Progenitor cell of endocrine pancreas (in vitro differentiated cells): ENCODE measurements at regions not wholly inside any gene's neighbourhood (a gene's known extent, or its start where the extent isn't known, plus 50 kb on each side); places are given as distances from the start of the nearest gene placed in this dataset.

ENCODE experiments used
- DNase-seq: peaks from one replicate; pipeline ENCODE4 v3.0.0; 2021; ENCODE audit warnings: low spot score; ENCODE audit not compliant: unreplicated experiment
- H3K27ac Mint-ChIP-seq: 2 replicates; pipeline ENCODE4 v1.8.0; 2021; ENCODE audit warnings: mild to moderate bottlenecking, moderate library complexity, mixed read lengths
- H3K27me3 Mint-ChIP-seq: 2 replicates; pipeline ENCODE4 v1.8.0; 2021; ENCODE audit warnings: mixed read lengths
- H3K36me3 Mint-ChIP-seq: 2 replicates; pipeline ENCODE4 v1.8.0; 2022; ENCODE audit warnings: mixed read lengths; ENCODE audit not compliant: insufficient read depth
- H3K4me1 Mint-ChIP-seq: 2 replicates; pipeline ENCODE4 v1.8.0; 2021; ENCODE audit warnings: low read depth, mixed read lengths
- H3K4me3 Mint-ChIP-seq: 2 replicates; pipeline ENCODE4 v1.8.0; 2021; ENCODE audit warnings: low read depth, mild to moderate bottlenecking, moderate library complexity, mixed read lengths
- H3K9me3 Mint-ChIP-seq: 2 replicates; pipeline ENCODE4 v1.8.0; 2021; ENCODE audit warnings: low read depth, mixed read lengths
- TF ChIP-seq, protein P1 (sequence below): fragments of 200-600 bp; sonication (generic); IDR thresholded peaks from one replicate; pipeline ENCODE4 v1.5.0; 2021; ENCODE audit warnings: antibody characterized with exemption, mild to moderate bottlenecking; ENCODE audit not compliant: unreplicated experiment

DNA sequence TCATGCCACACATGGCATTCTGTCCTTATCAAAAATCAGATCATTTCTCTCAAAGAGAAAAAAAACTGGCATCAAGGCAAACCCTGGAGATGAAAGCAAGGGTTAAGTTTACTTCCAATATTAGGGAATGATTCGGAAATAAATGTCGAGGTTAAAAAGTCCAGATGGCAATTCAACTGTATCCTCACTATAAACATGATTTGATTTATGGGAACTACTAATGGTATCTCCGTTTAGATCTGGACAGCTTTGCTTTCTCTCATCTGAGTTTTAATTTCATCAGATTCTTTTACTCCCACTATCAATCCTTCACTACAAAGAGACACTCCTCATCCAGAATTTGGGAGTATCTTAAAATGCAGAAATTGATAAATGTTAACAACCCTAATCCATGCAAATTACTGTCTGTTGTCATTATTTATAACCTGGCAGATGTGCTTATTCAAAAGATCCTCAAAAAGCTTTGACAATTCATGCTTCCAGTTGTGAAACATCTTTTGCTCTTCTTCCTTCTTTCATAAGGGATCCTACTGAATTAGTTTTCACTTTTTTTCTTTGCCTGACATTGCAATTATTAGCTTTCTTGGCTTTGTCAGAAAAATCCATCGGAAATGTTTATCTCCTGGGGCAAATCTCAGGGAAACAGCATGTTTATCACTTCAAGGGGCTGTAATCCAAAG lies 903.2 kb downstream of the MCTP2 start:
- no peaks in the 10 kb centered on the region for H3K36me3 Mint-ChIP-seq
- no peak overlapping the region for H3K4me3 Mint-ChIP-seq
- H3K27me3 Mint-ChIP-seq, result peaks cover 5% of the 10 kb centered on the region

DNA sequence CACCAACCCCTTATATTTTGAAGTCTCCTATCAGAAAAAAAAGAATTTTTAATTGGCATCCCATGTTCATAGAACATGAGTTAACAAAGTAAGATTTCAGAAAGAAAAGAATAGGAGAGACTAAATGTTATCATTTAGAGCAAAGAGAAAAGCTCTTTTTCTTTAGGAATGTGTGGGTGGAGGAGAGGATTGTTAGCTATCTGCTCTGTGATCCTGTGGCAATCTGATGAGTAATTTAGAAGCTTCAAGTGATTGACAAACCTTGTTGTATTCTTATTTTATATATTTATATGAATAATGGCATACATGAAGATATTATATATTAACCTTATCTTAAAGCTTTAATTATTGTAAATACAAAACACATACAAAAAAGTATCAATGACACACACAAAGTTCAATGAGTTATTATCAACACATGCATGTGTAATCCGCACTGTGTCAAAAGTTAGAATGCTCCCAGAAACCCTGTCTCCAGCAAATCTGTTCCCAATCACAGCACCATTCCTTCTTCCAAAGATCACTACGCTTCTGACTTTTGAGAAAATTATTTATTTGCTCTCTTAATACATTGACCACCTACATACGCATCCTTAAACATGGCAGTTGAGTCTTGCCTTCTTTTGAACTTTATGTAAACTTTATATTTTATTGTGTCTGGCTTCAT lies 907.4 kb downstream of the MCTP2 start:
- Mint-ChIP-seq H3K27me3 (no peaks in the 10 kb centered on the region), H3K4me1 (no peaks in the 10 kb centered on the region), H3K9me3 (peaks cover 7% of the 10 kb centered on the region), H3K27ac (no peak overlapping the region), H3K36me3 (no peaks in the 10 kb centered on the region), H3K4me3 (no peak overlapping the region)
- TF ChIP-seq, protein P1, sequence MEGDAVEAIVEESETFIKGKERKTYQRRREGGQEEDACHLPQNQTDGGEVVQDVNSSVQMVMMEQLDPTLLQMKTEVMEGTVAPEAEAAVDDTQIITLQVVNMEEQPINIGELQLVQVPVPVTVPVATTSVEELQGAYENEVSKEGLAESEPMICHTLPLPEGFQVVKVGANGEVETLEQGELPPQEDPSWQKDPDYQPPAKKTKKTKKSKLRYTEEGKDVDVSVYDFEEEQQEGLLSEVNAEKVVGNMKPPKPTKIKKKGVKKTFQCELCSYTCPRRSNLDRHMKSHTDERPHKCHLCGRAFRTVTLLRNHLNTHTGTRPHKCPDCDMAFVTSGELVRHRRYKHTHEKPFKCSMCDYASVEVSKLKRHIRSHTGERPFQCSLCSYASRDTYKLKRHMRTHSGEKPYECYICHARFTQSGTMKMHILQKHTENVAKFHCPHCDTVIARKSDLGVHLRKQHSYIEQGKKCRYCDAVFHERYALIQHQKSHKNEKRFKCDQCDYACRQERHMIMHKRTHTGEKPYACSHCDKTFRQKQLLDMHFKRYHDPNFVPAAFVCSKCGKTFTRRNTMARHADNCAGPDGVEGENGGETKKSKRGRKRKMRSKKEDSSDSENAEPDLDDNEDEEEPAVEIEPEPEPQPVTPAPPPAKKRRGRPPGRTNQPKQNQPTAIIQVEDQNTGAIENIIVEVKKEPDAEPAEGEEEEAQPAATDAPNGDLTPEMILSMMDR, result no peak
- no peak for DNase-seq

More for the DNA sequence above, 903.2 kb downstream of the MCTP2 start:
- H3K9me3 Mint-ChIP-seq, result peaks cover 7% of the 10 kb centered on the region
- no peak overlapping the region for H3K27ac Mint-ChIP-seq
- H3K4me1 Mint-ChIP-seq, result peaks cover 14% of the 10 kb centered on the region
- TF ChIP-seq, protein P1, result no peak
- no peak for DNase-seq

- no peaks in the 10 kb centered on the region for H3K27me3 Mint-ChIP-seq
Measured at GRCh38 chr15:95141486-95141885, 910.1 kb downstream of the MCTP2 start.

GRCh38 chr15:95142531-95142930 lies 911.2 kb downstream of the MCTP2 start:
- no peak for DNase-seq
- Mint-ChIP-seq H3K4me1 (no peaks in the 10 kb centered on the region), H3K9me3 (no peaks in the 10 kb centered on the region), H3K4me3 (no peak overlapping the region), H3K27me3 (no peaks in the 10 kb centered on the region), H3K36me3 (no peaks in the 10 kb centered on the region), H3K27ac (no peak overlapping the region)
- TF ChIP-seq, protein P1, result no peak

More at GRCh38 chr15:95141486-95141885, 910.1 kb downstream of the MCTP2 start:
- TF ChIP-seq, protein P1, result no peak
- H3K36me3 Mint-ChIP-seq, result no peaks in the 10 kb centered on the region
- H3K4me3 Mint-ChIP-seq, result no peak overlapping the region
- DNase-seq, result no peak
- no peak overlapping the region for H3K27ac Mint-ChIP-seq
- H3K4me1 Mint-ChIP-seq, result no peaks in the 10 kb centered on the region
- H3K9me3 Mint-ChIP-seq, result peaks cover under 1% of the 10 kb centered on the region

GRCh38 chr15:95146481-95146880 lies 915.1 kb downstream of the MCTP2 start:
- TF ChIP-seq, protein P1, result no peak
- Mint-ChIP-seq H3K4me3 (no peak overlapping the region), H3K27me3 (no peaks in the 10 kb centered on the region), H3K27ac (no peak overlapping the region), H3K9me3 (peaks cover 10% of the 10 kb centered on the region), H3K4me1 (peaks cover 8% of the 10 kb centered on the region), H3K36me3 (peaks cover 3% of the 10 kb centered on the region)
- no peak for DNase-seq
